ENCODE measurements at regions not wholly inside any gene's neighbourhood (a gene's known extent, or its start where the extent isn't known, plus 50 kb on each side); places are given as distances from the start of the nearest gene placed in this dataset.
"Not testable (repeated sequence)": the region's sequence is repeated elsewhere in the genome, so short reads cannot be mapped to it uniquely, and the experiment has no call there.

DNA sequence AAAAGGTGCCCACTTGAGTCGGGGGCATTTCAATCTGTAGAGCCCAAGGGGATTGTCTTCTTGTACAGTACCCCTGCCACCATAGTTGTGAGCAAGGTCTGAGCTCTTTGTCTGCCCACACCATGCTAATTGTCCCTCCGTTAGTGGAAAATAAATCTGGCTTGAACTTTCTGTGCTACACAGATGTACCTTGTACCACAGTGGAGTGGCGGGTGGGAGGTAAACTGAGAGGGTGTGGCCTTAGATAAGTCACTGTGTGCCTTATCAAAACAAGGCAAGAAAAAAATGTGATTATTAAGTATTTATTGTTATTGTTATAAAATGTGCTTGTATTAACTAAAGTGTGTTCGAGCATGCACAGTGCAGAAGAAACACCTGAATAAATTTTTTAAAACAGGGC is 242.9 kb upstream of the C2CD4B start:
- no peak overlapping the region for H3K4me3 Mint-ChIP-seq

DNA sequence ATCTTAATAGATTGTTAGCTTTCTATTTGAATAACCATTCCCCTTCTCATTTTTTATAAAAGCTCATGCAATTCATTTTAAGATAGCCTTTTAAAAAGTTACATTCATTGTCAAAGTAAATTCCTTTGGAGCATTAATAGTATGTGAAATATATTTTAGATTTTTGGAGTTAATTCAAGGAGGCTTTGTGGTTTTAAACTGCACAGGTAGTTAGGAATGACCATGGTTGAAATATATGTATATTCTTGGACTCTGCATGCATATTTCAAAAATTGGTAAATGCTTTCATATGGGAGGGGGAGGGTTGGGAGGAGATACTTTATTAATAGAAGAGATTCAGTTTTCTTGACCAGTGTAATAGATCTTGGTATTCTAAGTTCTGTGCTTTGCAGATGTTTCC is 244.4 kb upstream of the C2CD4B start:
- Mint-ChIP-seq H3K27ac (no peak overlapping the region), H3K36me3 (ENCODE audit: low read depth) (no peaks in the 10 kb centered on the region), H3K27me3 (peaks cover 3% of the 10 kb centered on the region), H3K9me3 (no peaks in the 10 kb centered on the region), H3K4me3 (no peak overlapping the region), H3K4me1 (ENCODE audit: low read depth) (no peaks in the 10 kb centered on the region)
- intact Hi-C loops (cut with micrococcal nuclease) = no loop called here

More for the DNA sequence above, 242.9 kb upstream of the C2CD4B start:
- H3K27me3 Mint-ChIP-seq = peaks cover 3% of the 10 kb centered on the region
- no peaks in the 10 kb centered on the region for H3K9me3 Mint-ChIP-seq
- H3K27ac Mint-ChIP-seq = no peak overlapping the region
- H3K36me3 Mint-ChIP-seq (ENCODE audit: low read depth) = no peaks in the 10 kb centered on the region
- intact Hi-C loops (cut with micrococcal nuclease) = no loop called here
- H3K4me1 Mint-ChIP-seq (ENCODE audit: low read depth) = no peaks in the 10 kb centered on the region

DNA sequence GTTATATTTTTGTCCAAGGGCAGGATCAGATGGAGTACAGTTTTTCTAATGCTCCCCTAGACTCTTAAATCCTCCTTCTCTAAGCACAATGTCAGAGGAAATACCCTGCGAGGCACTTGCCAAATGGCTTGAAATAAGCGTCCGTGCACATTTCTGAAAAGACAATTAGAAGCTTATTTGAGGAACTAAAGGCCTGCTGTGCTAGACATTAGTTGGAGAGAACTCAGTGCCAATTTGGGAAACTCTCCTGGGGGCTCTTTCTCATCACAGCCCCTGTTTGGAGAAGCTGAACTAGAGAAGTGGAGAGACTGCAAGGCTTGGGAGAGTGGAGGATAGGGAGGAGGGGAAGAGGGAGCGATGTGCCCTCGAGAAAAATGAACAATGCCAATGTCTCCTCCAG is 247.6 kb upstream of the C2CD4B start:
- no peak overlapping the region for H3K27ac Mint-ChIP-seq
- H3K4me1 Mint-ChIP-seq (ENCODE audit: low read depth) = no peaks in the 10 kb centered on the region
- no peak overlapping the region for H3K4me3 Mint-ChIP-seq
- intact Hi-C loops (cut with micrococcal nuclease) = no loop called here
- no peaks in the 10 kb centered on the region for H3K9me3 Mint-ChIP-seq
- no peaks in the 10 kb centered on the region for H3K36me3 Mint-ChIP-seq (ENCODE audit: low read depth)
- peaks cover 3% of the 10 kb centered on the region for H3K27me3 Mint-ChIP-seq

DNA sequence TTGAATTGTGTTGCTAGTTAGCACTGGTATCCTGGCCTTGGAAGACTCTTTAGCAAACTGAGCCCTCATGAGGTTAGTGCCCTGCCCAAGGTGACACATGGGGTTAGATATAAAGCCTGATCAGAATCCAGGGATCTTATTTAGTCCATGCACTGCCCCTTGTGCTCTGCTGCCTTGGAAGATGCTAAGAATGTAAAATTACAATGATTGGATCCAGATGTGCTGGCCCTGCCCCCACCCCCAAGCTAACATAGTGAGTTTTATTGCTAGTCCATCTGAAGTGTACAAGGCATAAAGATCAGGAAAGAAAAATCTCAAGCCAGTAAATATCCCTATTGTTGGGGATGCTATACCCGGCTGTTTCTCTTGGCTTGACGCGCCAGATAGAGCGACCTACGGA is 248.1 kb upstream of the C2CD4B start:
- H3K9me3 Mint-ChIP-seq = no peaks in the 10 kb centered on the region
- H3K4me3 Mint-ChIP-seq = no peak overlapping the region
- H3K27ac Mint-ChIP-seq = no peak overlapping the region
- no peaks in the 10 kb centered on the region for H3K36me3 Mint-ChIP-seq (ENCODE audit: low read depth)
- peaks cover 3% of the 10 kb centered on the region for H3K27me3 Mint-ChIP-seq
- no peaks in the 10 kb centered on the region for H3K4me1 Mint-ChIP-seq (ENCODE audit: low read depth)
- intact Hi-C loops (cut with micrococcal nuclease) = no loop called here

DNA sequence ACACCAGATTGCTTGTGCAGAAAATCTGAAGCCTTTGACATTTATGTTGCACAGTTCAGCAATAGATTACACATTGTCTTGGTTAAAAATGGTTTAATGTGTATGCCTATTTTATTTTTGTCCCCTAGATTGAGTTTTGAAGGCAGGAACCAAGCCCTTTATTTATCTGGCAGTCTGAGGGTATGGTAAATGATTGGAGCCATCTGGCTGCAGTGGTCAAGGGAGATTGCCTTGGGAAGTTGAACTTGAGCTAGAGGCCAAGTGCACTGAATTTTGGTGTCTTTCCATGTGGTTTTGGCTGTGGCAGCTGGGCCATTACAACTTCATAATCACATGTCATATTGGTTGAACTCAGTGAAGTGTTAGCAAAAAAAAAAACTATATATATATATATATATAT is 248.7 kb upstream of the C2CD4B start:
- intact Hi-C loops (cut with micrococcal nuclease) = no loop called here
- no peaks in the 10 kb centered on the region for H3K9me3 Mint-ChIP-seq
- no peaks in the 10 kb centered on the region for H3K4me1 Mint-ChIP-seq (ENCODE audit: low read depth)
- peaks cover 3% of the 10 kb centered on the region for H3K27me3 Mint-ChIP-seq
- H3K27ac Mint-ChIP-seq = no peak overlapping the region
- no peaks in the 10 kb centered on the region for H3K36me3 Mint-ChIP-seq (ENCODE audit: low read depth)
- H3K4me3 Mint-ChIP-seq = no peak overlapping the region

DNA sequence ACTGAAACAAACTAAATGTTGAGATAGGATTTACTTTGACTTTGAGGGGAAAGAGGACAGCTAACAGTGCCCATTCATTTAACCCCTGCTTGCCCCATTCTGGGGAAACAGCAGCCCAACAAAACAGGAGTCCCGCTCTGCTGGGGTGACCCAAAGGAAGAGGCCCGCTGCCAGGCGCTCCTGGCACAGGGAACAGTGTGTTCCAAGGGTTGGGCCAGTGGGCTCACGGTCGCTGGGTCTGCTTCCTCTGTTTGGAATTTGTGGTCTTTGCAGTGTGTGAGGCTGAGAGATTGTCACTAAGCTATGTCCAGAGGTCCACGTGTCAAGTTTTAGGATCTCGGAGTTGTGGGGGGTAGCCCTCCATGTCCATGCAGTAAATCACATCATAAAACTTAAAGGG is 250.4 kb upstream of the C2CD4B start:
- Mint-ChIP-seq H3K27ac (no peak overlapping the region), H3K36me3 (ENCODE audit: low read depth) (no peaks in the 10 kb centered on the region), H3K27me3 (peaks cover 1% of the 10 kb centered on the region), H3K4me1 (ENCODE audit: low read depth) (no peaks in the 10 kb centered on the region), H3K4me3 (no peak overlapping the region), H3K9me3 (no peaks in the 10 kb centered on the region)
- intact Hi-C loops (cut with micrococcal nuclease) = no loop called here

DNA sequence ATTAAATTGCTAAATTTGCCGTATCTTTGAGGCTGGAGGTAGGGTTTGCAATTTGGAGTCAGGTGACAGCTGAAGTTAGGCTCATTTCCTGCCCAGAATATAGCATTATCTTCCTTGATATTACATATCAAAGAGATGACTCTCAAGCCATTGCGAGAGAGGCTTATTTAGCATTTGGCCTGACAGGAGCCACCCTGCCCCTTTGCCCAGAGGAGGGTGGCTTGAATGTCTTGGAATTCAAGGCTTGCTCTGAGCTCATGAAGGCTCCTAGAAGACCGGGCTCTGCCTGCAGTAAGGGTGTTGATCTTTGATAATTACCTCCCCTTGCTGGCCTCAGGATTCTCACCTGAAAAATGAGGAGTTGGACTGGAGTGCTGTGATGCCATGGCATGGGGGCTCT is 251.4 kb upstream of the C2CD4B start:
- no peaks in the 10 kb centered on the region for H3K9me3 Mint-ChIP-seq
- no peak overlapping the region for H3K4me3 Mint-ChIP-seq
- intact Hi-C loops (cut with micrococcal nuclease) = no loop called here
- H3K27me3 Mint-ChIP-seq = peaks cover 1% of the 10 kb centered on the region
- no peak overlapping the region for H3K27ac Mint-ChIP-seq
- H3K36me3 Mint-ChIP-seq (ENCODE audit: low read depth) = no peaks in the 10 kb centered on the region
- H3K4me1 Mint-ChIP-seq (ENCODE audit: low read depth) = no peaks in the 10 kb centered on the region

DNA sequence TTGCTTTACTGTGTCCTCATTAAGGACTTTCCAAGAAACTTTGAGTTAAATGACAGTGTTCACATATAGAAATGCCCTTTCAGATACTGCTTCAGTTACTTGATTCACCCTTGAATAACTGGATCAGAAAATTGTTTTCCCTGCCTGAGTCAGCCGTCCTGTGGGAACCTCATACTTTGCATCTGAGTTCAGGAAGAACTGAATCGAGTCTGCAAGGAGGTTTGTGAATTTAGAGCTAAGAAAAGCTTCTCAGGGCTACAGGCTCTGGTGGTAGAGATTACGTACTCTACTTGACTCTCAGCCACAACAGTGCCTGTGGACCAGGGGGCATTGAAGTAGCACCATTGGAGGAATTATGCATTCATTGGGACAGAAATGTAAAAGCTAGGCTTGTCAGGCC is 252.4 kb upstream of the C2CD4B start:
- intact Hi-C loops (cut with micrococcal nuclease) = no loop called here
- H3K27ac Mint-ChIP-seq = no peak overlapping the region
- no peaks in the 10 kb centered on the region for H3K36me3 Mint-ChIP-seq (ENCODE audit: low read depth)
- H3K27me3 Mint-ChIP-seq = peaks cover 1% of the 10 kb centered on the region
- H3K4me1 Mint-ChIP-seq (ENCODE audit: low read depth) = no peaks in the 10 kb centered on the region
- no peaks in the 10 kb centered on the region for H3K9me3 Mint-ChIP-seq
- no peak overlapping the region for H3K4me3 Mint-ChIP-seq

DNA sequence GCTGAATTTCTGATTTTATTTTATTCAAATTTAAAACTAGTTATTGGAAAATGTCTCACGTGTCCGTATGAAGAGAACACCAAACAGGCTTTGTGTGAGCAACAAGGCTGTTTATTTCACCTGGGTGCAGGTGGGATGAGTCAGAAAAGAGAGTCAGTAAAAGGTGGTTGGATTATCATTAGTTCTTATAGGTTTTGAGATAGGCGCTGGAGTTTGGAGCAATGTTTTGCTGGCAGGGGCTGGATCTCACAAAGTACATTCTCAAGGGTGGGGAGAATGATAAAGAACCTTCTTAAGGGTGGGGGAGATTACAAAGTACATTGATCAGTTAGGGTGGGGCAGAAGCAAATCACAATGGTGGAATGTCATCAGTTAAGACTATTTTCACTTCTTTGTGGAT is 253.4 kb upstream of the C2CD4B start:
- H3K36me3 Mint-ChIP-seq (ENCODE audit: low read depth); intact Hi-C loops (cut with micrococcal nuclease); H3K4me1 Mint-ChIP-seq (ENCODE audit: low read depth); H3K27me3 Mint-ChIP-seq; H3K4me3 Mint-ChIP-seq; H3K9me3 Mint-ChIP-seq; H3K27ac Mint-ChIP-seq: not testable (repeated sequence)

DNA sequence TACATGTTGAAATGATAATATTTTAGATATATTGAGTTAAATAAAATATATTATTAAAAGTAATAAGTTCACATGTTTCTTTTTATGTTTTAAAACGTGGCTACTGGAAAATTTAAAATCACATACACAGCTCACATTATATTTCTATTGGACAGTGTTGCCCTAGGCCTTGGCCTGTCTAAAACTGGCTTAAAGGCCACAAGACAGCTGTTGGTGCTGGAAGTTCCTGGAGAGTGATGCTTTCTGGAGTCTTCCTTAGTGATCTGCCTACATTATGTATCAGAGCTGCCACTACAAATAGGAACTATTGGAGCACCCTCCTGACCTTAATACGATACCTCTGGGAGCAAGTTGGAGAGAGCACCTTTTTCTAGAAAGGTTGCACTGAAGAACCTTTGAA is 254.1 kb upstream of the C2CD4B start:
- no peaks in the 10 kb centered on the region for H3K27me3 Mint-ChIP-seq
- no peak overlapping the region for H3K4me3 Mint-ChIP-seq
- intact Hi-C loops (cut with micrococcal nuclease) = no loop called here
- no peak overlapping the region for H3K27ac Mint-ChIP-seq
- no peaks in the 10 kb centered on the region for H3K4me1 Mint-ChIP-seq (ENCODE audit: low read depth)
- no peaks in the 10 kb centered on the region for H3K36me3 Mint-ChIP-seq (ENCODE audit: low read depth)
- H3K9me3 Mint-ChIP-seq = no peaks in the 10 kb centered on the region

DNA sequence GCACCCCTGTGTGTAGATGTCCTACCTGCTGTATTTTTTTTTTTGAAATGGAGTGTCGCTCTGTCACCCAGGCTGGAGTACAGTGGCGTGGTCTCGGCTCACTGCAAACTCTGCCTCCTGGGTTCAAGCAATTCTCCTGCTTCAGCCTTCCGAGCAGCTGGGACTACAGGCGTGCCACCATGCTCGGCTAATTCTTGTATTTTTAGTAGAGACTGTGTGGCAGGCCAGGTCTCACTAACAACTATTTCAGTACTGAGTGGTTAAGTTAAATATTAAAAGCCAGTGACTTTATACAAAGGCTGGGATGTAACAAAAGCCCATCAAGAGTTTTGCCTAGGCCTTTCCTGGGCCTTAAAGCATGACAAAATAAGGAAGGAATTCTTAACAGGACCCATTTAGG is 255.3 kb upstream of the C2CD4B start:
- H3K27ac Mint-ChIP-seq; H3K36me3 Mint-ChIP-seq (ENCODE audit: low read depth); H3K4me3 Mint-ChIP-seq; H3K4me1 Mint-ChIP-seq (ENCODE audit: low read depth); intact Hi-C loops (cut with micrococcal nuclease); H3K27me3 Mint-ChIP-seq; H3K9me3 Mint-ChIP-seq: not testable (repeated sequence)

DNA sequence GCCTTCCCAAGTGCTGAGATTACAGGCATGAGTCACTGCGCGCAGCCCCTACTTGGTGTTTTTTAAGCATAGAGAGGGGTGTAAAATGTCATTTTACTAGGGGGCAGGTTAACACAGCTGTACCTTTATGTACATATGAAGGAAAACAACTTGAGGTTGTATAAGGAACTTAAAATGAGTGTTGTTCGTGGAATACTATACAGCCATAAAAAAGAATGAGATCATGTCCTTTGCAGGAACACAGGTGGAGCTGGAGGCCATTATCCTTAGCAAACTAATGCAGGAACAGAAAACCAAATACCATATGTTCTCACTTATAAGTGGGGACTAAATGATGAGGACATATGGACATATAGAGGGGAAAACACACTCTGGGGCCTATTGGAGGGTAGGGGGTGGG is 256.2 kb upstream of the C2CD4B start:
- H3K4me3 Mint-ChIP-seq = no peak overlapping the region
- intact Hi-C loops (cut with micrococcal nuclease) = no loop called here
- no peaks in the 10 kb centered on the region for H3K4me1 Mint-ChIP-seq (ENCODE audit: low read depth)
- H3K36me3 Mint-ChIP-seq (ENCODE audit: low read depth) = no peaks in the 10 kb centered on the region
- no peaks in the 10 kb centered on the region for H3K9me3 Mint-ChIP-seq
- H3K27me3 Mint-ChIP-seq = no peaks in the 10 kb centered on the region
- H3K27ac Mint-ChIP-seq = no peak overlapping the region

DNA sequence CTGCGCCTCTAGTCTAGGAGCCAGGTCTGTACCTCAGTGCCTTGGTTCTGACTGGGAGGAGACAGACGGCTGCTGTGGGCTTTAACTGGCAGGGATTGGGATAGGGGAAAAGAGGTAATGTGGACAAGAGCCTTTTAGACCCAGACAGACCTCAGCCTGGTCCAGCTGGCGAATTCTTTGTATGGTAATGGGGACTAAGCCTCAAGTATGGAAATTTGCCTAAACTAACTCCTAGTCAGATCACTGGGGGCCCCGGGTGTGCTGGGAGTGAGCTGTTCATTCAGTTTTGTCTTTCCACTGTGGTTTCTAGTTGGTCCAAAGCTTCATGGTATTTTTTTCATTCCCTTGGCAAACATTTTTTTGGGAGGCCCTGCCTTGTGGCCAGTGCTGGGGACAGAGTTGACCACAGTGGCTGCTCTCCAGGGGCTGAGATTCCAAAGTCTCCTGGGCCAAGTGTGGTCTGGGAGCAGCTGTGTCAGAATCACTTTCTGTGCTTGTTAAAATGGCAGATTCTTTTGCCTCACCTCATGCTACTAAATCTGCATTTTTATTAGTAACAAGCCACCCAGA is 261.4 kb upstream of the C2CD4B start:
- H3K27me3 Mint-ChIP-seq = no peaks in the 10 kb centered on the region
- intact Hi-C loops (cut with micrococcal nuclease) = no loop called here

DNA sequence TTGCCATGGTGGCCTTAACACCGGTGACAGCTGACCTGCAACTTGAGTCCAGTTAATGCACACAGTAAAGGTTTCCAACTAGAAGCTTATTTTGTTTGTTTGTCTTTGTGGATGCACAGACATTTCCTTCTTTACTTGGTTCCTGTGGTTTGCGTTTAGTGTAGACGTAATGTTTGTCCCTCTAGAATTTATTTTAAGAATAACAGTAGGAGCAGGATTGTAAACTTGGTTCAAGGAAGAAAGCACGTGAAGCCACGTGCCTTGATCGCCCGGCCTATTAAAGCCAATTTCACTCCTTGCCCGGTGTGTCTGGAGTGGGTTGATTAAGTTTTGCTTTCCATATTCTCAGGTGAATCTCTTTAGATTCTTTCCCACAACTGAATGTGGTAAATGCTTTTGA is 263.2 kb upstream of the C2CD4B start:
- Mint-ChIP-seq H3K27ac (no peak overlapping the region), H3K9me3 (no peaks in the 10 kb centered on the region), H3K4me1 (ENCODE audit: low read depth) (no peaks in the 10 kb centered on the region), H3K4me3 (no peak overlapping the region), H3K27me3 (no peaks in the 10 kb centered on the region), H3K36me3 (ENCODE audit: low read depth) (no peaks in the 10 kb centered on the region)
- intact Hi-C loops (cut with micrococcal nuclease) = no loop called here

More for the DNA sequence above, 261.4 kb upstream of the C2CD4B start:
- no peak overlapping the region for H3K4me3 Mint-ChIP-seq
- H3K36me3 Mint-ChIP-seq (ENCODE audit: low read depth) = no peaks in the 10 kb centered on the region
- H3K27ac Mint-ChIP-seq = no peak overlapping the region
- no peaks in the 10 kb centered on the region for H3K9me3 Mint-ChIP-seq
- H3K4me1 Mint-ChIP-seq (ENCODE audit: low read depth) = no peaks in the 10 kb centered on the region

DNA sequence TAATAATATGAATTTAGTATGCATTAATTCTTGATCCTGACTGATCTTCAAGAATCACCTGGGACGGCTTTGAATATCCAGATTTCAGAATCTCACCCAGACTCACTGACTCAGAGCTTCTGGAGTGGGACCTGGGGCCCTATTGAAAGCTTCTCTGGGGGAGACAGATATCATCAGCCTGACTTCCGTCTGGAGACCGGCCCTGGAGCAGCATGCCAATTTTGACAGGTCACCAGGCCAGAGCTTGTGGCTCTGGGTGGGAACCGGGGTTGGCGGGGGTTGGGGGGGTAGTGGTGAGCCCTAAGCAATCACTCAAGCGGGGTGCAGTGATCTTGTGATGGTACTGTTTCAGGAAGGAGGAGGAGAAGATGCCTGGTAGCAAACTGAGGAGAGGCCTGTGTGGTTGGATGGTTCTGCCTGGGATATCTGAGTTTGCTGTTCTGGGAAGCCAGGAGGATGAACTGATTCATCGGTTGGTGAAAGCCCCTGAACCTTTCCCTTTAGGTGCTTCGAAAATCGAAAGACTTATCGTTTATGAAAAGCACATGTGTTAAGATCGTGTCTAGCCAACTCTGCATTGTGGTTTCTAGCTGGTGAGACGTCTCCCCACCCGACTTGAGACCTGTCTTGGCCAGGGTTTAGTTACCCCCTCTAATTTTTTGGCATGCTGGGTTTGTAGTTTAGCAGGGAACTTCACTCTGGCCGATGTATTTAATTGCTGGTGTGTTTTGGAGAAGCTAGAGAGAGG is 263.9 kb upstream of the C2CD4B start:
- H3K27me3 Mint-ChIP-seq = no peaks in the 10 kb centered on the region
- H3K4me1 Mint-ChIP-seq (ENCODE audit: low read depth) = no peaks in the 10 kb centered on the region
- H3K36me3 Mint-ChIP-seq (ENCODE audit: low read depth) = no peaks in the 10 kb centered on the region
- no peak overlapping the region for H3K27ac Mint-ChIP-seq
- intact Hi-C loops (cut with micrococcal nuclease) = no loop called here
- no peaks in the 10 kb centered on the region for H3K9me3 Mint-ChIP-seq
- H3K4me3 Mint-ChIP-seq = no peak overlapping the region
